ENCODE measurements at regions not wholly inside any gene's neighbourhood (a gene's known extent, or its start where the extent isn't known, plus 50 kb on each side); places are given as distances from the start of the nearest gene placed in this dataset.

GRCh38 chr2:128433911-128434550, 115.4 kb upstream of the HS6ST1 start:
- Histone ChIP-seq H3K9ac (ENCODE audit: insufficient read depth, low read length) (no peak overlapping the region), H3K4me2 (ENCODE audit: extremely low read depth, insufficient read depth, low read length) (no peak overlapping the region), H3K9me3 (ENCODE audit: control insufficient read depth, insufficient read depth, low read depth, low read length) (no peaks in the 10 kb centered on the region), H3K79me2 (ENCODE audit: control insufficient read depth, insufficient read depth, low read length) (no peaks in the 10 kb centered on the region), H3K27me3 (ENCODE audit: control insufficient read depth, insufficient read depth, low read length) (no peaks in the 10 kb centered on the region), H3K4me1 (ENCODE audit: control insufficient read depth, extremely low read depth, insufficient read depth, low read length) (no peaks in the 10 kb centered on the region), H2AFZ (ENCODE audit: low read length) (no peak overlapping the region), H3K36me3 (ENCODE audit: control insufficient read depth, insufficient read depth, low read length) (no peaks in the 10 kb centered on the region), H3K4me3 (replicated peaks in 1 of 4; ENCODE audit: control extremely low read depth in 1 of 4, insufficient read depth in 1 of 4, low read depth in 3 of 4, low read length in 4 of 4) (no peak overlapping the region), H3K27ac (ENCODE audit: insufficient read depth, low read length) (no peak overlapping the region), H4K20me1 (ENCODE audit: control insufficient read depth, extremely low read depth, insufficient read depth, low read length) (no peaks in the 10 kb centered on the region)
- TF ChIP-seq EZH2 (IDR thresholded peaks at IDR 0.05; ENCODE audit: low read length, missing control alignments) (no peak), CTCF (conservative IDR thresholded peaks at IDR 0.05 in 1 of 2, IDR thresholded peaks at IDR 0.05 in 1 of 2; ENCODE audit: low read depth in 1 of 2, low read length in 2 of 2) (no peak)
- DNase-seq (ENCODE audit: low read depth in 2 of 2): no peak

GRCh38 chr2:128435576-128436478, 117.2 kb upstream of the HS6ST1 start:
- Histone ChIP-seq H2AFZ (ENCODE audit: low read length) (no peak overlapping the region), H3K4me1 (ENCODE audit: control insufficient read depth, extremely low read depth, insufficient read depth, low read length) (no peaks in the 10 kb centered on the region), H3K79me2 (ENCODE audit: control insufficient read depth, insufficient read depth, low read length) (no peaks in the 10 kb centered on the region), H3K36me3 (ENCODE audit: control insufficient read depth, insufficient read depth, low read length) (no peaks in the 10 kb centered on the region), H3K4me2 (ENCODE audit: extremely low read depth, insufficient read depth, low read length) (no peak overlapping the region), H3K27ac (ENCODE audit: insufficient read depth, low read length) (no peak overlapping the region), H4K20me1 (ENCODE audit: control insufficient read depth, extremely low read depth, insufficient read depth, low read length) (no peaks in the 10 kb centered on the region), H3K27me3 (ENCODE audit: control insufficient read depth, insufficient read depth, low read length) (no peaks in the 10 kb centered on the region), H3K9me3 (ENCODE audit: control insufficient read depth, insufficient read depth, low read depth, low read length) (no peaks in the 10 kb centered on the region), H3K9ac (ENCODE audit: insufficient read depth, low read length) (no peak overlapping the region), H3K4me3 (replicated peaks in 1 of 4; ENCODE audit: control extremely low read depth in 1 of 4, insufficient read depth in 1 of 4, low read depth in 3 of 4, low read length in 4 of 4) (no peak overlapping the region)
- TF ChIP-seq EZH2 (IDR thresholded peaks at IDR 0.05; ENCODE audit: low read length, missing control alignments): no peak
- no peak for TF ChIP-seq CTCF (conservative IDR thresholded peaks at IDR 0.05 in 1 of 2, IDR thresholded peaks at IDR 0.05 in 1 of 2; ENCODE audit: low read depth in 1 of 2, low read length in 2 of 2)
- DNase-seq (ENCODE audit: low read depth in 2 of 2): no peak

- Histone ChIP-seq H2AFZ (ENCODE audit: low read length) (no peak overlapping the region), H3K79me2 (ENCODE audit: control insufficient read depth, insufficient read depth, low read length) (no peaks in the 10 kb centered on the region), H3K9me3 (ENCODE audit: control insufficient read depth, insufficient read depth, low read depth, low read length) (no peaks in the 10 kb centered on the region), H3K27ac (ENCODE audit: insufficient read depth, low read length) (no peak overlapping the region), H3K9ac (ENCODE audit: insufficient read depth, low read length) (no peak overlapping the region), H3K4me1 (ENCODE audit: control insufficient read depth, extremely low read depth, insufficient read depth, low read length) (no peaks in the 10 kb centered on the region), H3K27me3 (ENCODE audit: control insufficient read depth, insufficient read depth, low read length) (no peaks in the 10 kb centered on the region), H4K20me1 (ENCODE audit: control insufficient read depth, extremely low read depth, insufficient read depth, low read length) (no peaks in the 10 kb centered on the region), H3K4me2 (ENCODE audit: extremely low read depth, insufficient read depth, low read length) (no peak overlapping the region), H3K36me3 (ENCODE audit: control insufficient read depth, insufficient read depth, low read length) (no peaks in the 10 kb centered on the region), H3K4me3 (replicated peaks in 1 of 4; ENCODE audit: control extremely low read depth in 1 of 4, insufficient read depth in 1 of 4, low read depth in 3 of 4, low read length in 4 of 4) (no peak overlapping the region)
- no peak for DNase-seq (ENCODE audit: low read depth in 2 of 2)
- TF ChIP-seq CTCF (conservative IDR thresholded peaks at IDR 0.05 in 1 of 2, IDR thresholded peaks at IDR 0.05 in 1 of 2; ENCODE audit: low read depth in 1 of 2, low read length in 2 of 2): no peak
- TF ChIP-seq EZH2 (IDR thresholded peaks at IDR 0.05; ENCODE audit: low read length, missing control alignments): no peak
Observed at GRCh38 chr2:128436479-128437203, 118.0 kb upstream of the HS6ST1 start.
